Gastrocnemius medialis (tissue), 4 donors: ENCODE measurements at regions not wholly inside any gene's neighbourhood (a gene's known extent, or its start where the extent isn't known, plus 50 kb on each side); places are given as distances from the start of the nearest gene placed in this dataset.

Source experiments
- ATAC-seq, 2 donors: fragments of 150-250 bp; one replicate each; pipeline ENCODE4 v1.9.1; 2016
- DNase-seq, 2 donors: peaks; one replicate each; pipeline ENCODE4 v3.0.0-alpha.2; 2019
- H3K27ac ChIP-seq, 4 donors: fragments of 200-600 bp; sonication (generic); 1 replicate in 1 of 4; 2 replicates in 3 of 4; pipeline ENCODE4 v1.5.1; 2016 to 2018; ENCODE audit warnings: mild to moderate bottlenecking in 2 of 4, moderate library complexity in 1 of 4
- H3K27me3 ChIP-seq, 3 donors: fragments of 200-600 bp; sonication (generic) in 2 of 3; 1 replicate in 1 of 3; 2 replicates in 2 of 3; pipeline versions ENCODE4 v1.5.1 to v1.6.0; 2016 to 2019; ENCODE audit warnings: mild to moderate bottlenecking in 1 of 3, moderate library complexity in 1 of 3
- H3K36me3 ChIP-seq, 2 donors: fragments of 200-600 bp; sonication (generic) in 1 of 2; one replicate each; pipeline ENCODE4 v1.5.1; 2017 to 2018
- H3K4me1 ChIP-seq, 2 donors: fragments of 200-600 bp; sonication (generic) in 1 of 2; one replicate each; pipeline ENCODE4 v1.5.1; 2016 to 2017; ENCODE audit warnings: mild to moderate bottlenecking in 2 of 2
- H3K4me3 ChIP-seq, 4 donors: fragments of 200-600 bp; sonication (generic) in 3 of 4; 1 replicate in 1 of 4; 2 replicates in 3 of 4; pipeline ENCODE4 v1.5.1; 2016 to 2019; ENCODE audit warnings: mild to moderate bottlenecking in 2 of 4
- H3K9me3 ChIP-seq, 3 donors: fragments of 200-600 bp; sonication (generic) in 2 of 3; 1 replicate in 1 of 3; 2 replicates in 2 of 3; pipeline ENCODE4 v1.5.1; 2016 to 2019
- CTCF ChIP-seq, 5 experiments: fragments of 450-650 bp in 3 of 5; fragments of 200-600 bp in 2 of 5; sonication (generic) in 2 of 5; IDR thresholded peaks in 4 of 5; conservative IDR thresholded peaks in 1 of 5; 1 replicate in 4 of 5; 2 replicates in 1 of 5; pipeline ENCODE4 v1.5.1; 2016 to 2019; ENCODE audit warnings: antibody characterized with exemption in 5 of 5, mild to moderate bottlenecking in 3 of 5, moderate library complexity in 3 of 5
- POLR2A ChIP-seq, 2 donors: fragments of 450-650 bp; IDR thresholded peaks; one replicate each; pipeline ENCODE4 v1.6.1; 2017; ENCODE audit warnings: antibody characterized with exemption in 2 of 2, mild to moderate bottlenecking in 2 of 2, moderate library complexity in 2 of 2
- in situ Hi-C, 4 donors: fragments of 200-750 bp; cut with MboI; loops; one replicate each; pipeline versions ENCODE4 v1.15.0 to v1.8.0; 2017; ENCODE audit warnings: low sequenced_read_pairs in 4 of 4
- intact Hi-C: fragments of 100-400 bp; cut with DNase I; formaldehyde crosslinking; loops from one replicate; pipeline ENCODE4 v1.15.1; 2023; ENCODE audit warnings: low total_unique reads

GRCh38 chr2:120995152-120995551, 259.5 kb downstream of the GLI2 start:
- Histone ChIP-seq H3K36me3 (no peaks in the 10 kb centered on the region), H3K9me3 (no peaks in the 10 kb centered on the region), H3K27me3 (peaks cover 0 to 2% (median 0%) of the 10 kb centered on the region in 3 donors), H3K27ac (no peak overlapping the region), H3K4me3 (no peak overlapping the region), H3K4me1 (no peaks in the 10 kb centered on the region)
- in situ Hi-C loops (no loop called here), intact Hi-C loops (no loop called here)
- ATAC-seq, result no peak
- TF ChIP-seq CTCF (IDR thresholded peaks at IDR 0.05 in 4 of 5, conservative IDR thresholded peaks at IDR 0.05 in 1 of 5), result no peak
- TF ChIP-seq POLR2A (IDR thresholded peaks at IDR 0.05), result no peak
- DNase-seq, result no peak

GRCh38 chr2:120995656-120996190, 260.1 kb downstream of the GLI2 start:
- ATAC-seq (no peak), DNase-seq (no peak)
- no peaks in the 10 kb centered on the region for H3K4me1 ChIP-seq
- H3K9me3 ChIP-seq, result no peaks in the 10 kb centered on the region
- no peak overlapping the region for H3K27ac ChIP-seq
- no peak overlapping the region for H3K4me3 ChIP-seq
- TF ChIP-seq CTCF (IDR thresholded peaks at IDR 0.05 in 4 of 5, conservative IDR thresholded peaks at IDR 0.05 in 1 of 5), result no peak
- no peaks in the 10 kb centered on the region for H3K36me3 ChIP-seq
- in situ Hi-C loops, result no loop called here
- peaks cover 0 to 2% (median 0%) of the 10 kb centered on the region in 3 donors for H3K27me3 ChIP-seq
- intact Hi-C loops, result no loop called here

- ATAC-seq (no peak), DNase-seq (no peak)
- no peak overlapping the region for H3K27ac ChIP-seq
- H3K4me1 ChIP-seq, result no peaks in the 10 kb centered on the region
- intact Hi-C loops (no loop called here), in situ Hi-C loops (no loop called here)
- H3K36me3 ChIP-seq, result no peaks in the 10 kb centered on the region
- TF ChIP-seq POLR2A (IDR thresholded peaks at IDR 0.05), result no peak
- no peak for TF ChIP-seq CTCF (IDR thresholded peaks at IDR 0.05 in 4 of 5, conservative IDR thresholded peaks at IDR 0.05 in 1 of 5)
- H3K27me3 ChIP-seq, result peaks cover 0 to 2% (median 0%) of the 10 kb centered on the region in 3 donors
- H3K9me3 ChIP-seq, result no peaks in the 10 kb centered on the region
- H3K4me3 ChIP-seq, result no peak overlapping the region
These were observed 263.9 kb downstream of the GLI2 start for GRCh38 chr2:120999377-121000097.

- Histone ChIP-seq H3K36me3 (no peaks in the 10 kb centered on the region), H3K4me1 (no peaks in the 10 kb centered on the region), H3K27me3 (peaks cover 0 to 2% (median 0%) of the 10 kb centered on the region in 3 donors), H3K9me3 (no peaks in the 10 kb centered on the region), H3K27ac (no peak overlapping the region), H3K4me3 (no peak overlapping the region)
- no peak for DNase-seq
- TF ChIP-seq POLR2A (IDR thresholded peaks at IDR 0.05), result no peak
- TF ChIP-seq CTCF (IDR thresholded peaks at IDR 0.05 in 4 of 5, conservative IDR thresholded peaks at IDR 0.05 in 1 of 5), result no peak
- intact Hi-C loops (no loop called here), in situ Hi-C loops (no loop called here)
- no peak for ATAC-seq
These were observed 265.1 kb downstream of the GLI2 start for GRCh38 chr2:121000804-121001203.
